Keratinocyte (primary cell): ENCODE measurements at regions not wholly inside any gene's neighbourhood (a gene's known extent, or its start where the extent isn't known, plus 50 kb on each side); places are given as distances from the start of the nearest gene placed in this dataset.

Experiments used
- DNase-seq: peaks from one replicate; pipeline ENCODE4 v3.0.0-alpha.2; 2011; ENCODE audit warnings: low read depth, missing footprints, low spot score
- FAIRE-seq: peaks from 2 replicates; lab custom pipeline; 2011; peaks lifted over from hg19 to GRCh38; lab: Jason Lieb, UNC
- H2AFZ ChIP-seq: 2 replicates; pipeline ENCODE4 v1.6.0; 2012; ENCODE audit warnings: low read length, control low read depth, inconsistent platforms; ENCODE audit not compliant: control insufficient read depth
- H3K27ac ChIP-seq: 2 replicates; pipeline ENCODE4 v1.5.1; 2011; ENCODE audit warnings: low read length; ENCODE audit not compliant: control insufficient read depth, insufficient read depth
- H3K27me3 ChIP-seq: 3 replicates; pipeline ENCODE4 v1.6.0; 2011; ENCODE audit warnings: low read length; ENCODE audit not compliant: control insufficient read depth, insufficient read depth; ENCODE audit errors: extremely low read depth
- H3K36me3 ChIP-seq, 2 experiments: 2 replicates in 1 of 2; 3 replicates in 1 of 2; pipeline ENCODE4 v1.5.1; 2011; ENCODE audit warnings: low read length in 2 of 2, mild to moderate bottlenecking in 1 of 2; ENCODE audit not compliant: control insufficient read depth in 2 of 2, insufficient read depth in 2 of 2; ENCODE audit errors: extremely low read depth in 1 of 2
- H3K4me1 ChIP-seq: 3 replicates; pipeline ENCODE4 v1.5.1; 2011; ENCODE audit warnings: low read length; ENCODE audit not compliant: control insufficient read depth, insufficient read depth; ENCODE audit errors: extremely low read depth
- H3K4me2 ChIP-seq: 3 replicates; pipeline ENCODE4 v1.6.0; 2011; ENCODE audit warnings: low read depth, low read length; ENCODE audit not compliant: control insufficient read depth, insufficient read depth; ENCODE audit errors: extremely low read depth
- H3K4me3 ChIP-seq, 3 experiments: fragments of 200-600 bp in 1 of 3; sonication (generic) in 1 of 3; 2 replicates in 2 of 3; 3 replicates in 1 of 3; pipeline ENCODE4 v1.5.1; 2011 to 2016; ENCODE audit warnings: low read length in 3 of 3, mild to moderate bottlenecking in 3 of 3, control low read depth in 2 of 3, inconsistent platforms in 1 of 3, low read depth in 1 of 3, mixed read lengths in 1 of 3, mixed run types in 1 of 3, moderate library complexity in 1 of 3; ENCODE audit not compliant: control insufficient read depth in 2 of 3, insufficient read depth in 2 of 3; ENCODE audit errors: extremely low read depth in 1 of 3
- H3K79me2 ChIP-seq: 2 replicates; pipeline ENCODE4 v1.6.0; 2012; ENCODE audit warnings: low read length; ENCODE audit not compliant: control insufficient read depth, insufficient read depth
- H3K9ac ChIP-seq: 3 replicates; pipeline ENCODE4 v1.6.0; 2011; ENCODE audit warnings: low read length; ENCODE audit not compliant: control insufficient read depth, insufficient read depth; ENCODE audit errors: extremely low read depth
- H3K9me1 ChIP-seq: 3 replicates; pipeline ENCODE4 v1.6.0; 2011; ENCODE audit warnings: low read length; ENCODE audit not compliant: control insufficient read depth, insufficient read depth; ENCODE audit errors: extremely low read depth
- H3K9me3 ChIP-seq: 2 replicates; pipeline ENCODE4 v1.5.1; 2012; ENCODE audit warnings: low read depth, low read length; ENCODE audit not compliant: control insufficient read depth
- H4K20me1 ChIP-seq: 3 replicates; pipeline ENCODE4 v1.6.0; 2011; ENCODE audit warnings: low read length; ENCODE audit not compliant: control insufficient read depth, insufficient read depth; ENCODE audit errors: extremely low read depth
- CTCF ChIP-seq, 3 experiments: IDR thresholded peaks in 1 of 3; conservative IDR thresholded peaks in 1 of 3; optimal IDR thresholded peaks in 1 of 3; 2 replicates in 2 of 3; 3 replicates in 1 of 3; pipeline versions ENCODE3 to v1.5.1; 2011; ENCODE audit warnings: low read length in 3 of 3, mild to moderate bottlenecking in 3 of 3, moderate library complexity in 2 of 3, control low read depth in 1 of 3, inconsistent platforms in 1 of 3; ENCODE audit not compliant: insufficient read depth in 2 of 3; ENCODE audit errors: extremely low read depth in 1 of 3
- EZH2 ChIP-seq: IDR thresholded peaks from one replicate; pipeline ENCODE4 v1.6.1; 2012; ENCODE audit warnings: inconsistent platforms, mild to moderate bottlenecking, low read length, moderate library complexity
- dilution Hi-C: fragments of 300-500 bp; cut with MboI; formaldehyde crosslinking; loops from one replicate; pipeline ENCODE4 v1.7.0; 2020; ENCODE audit warnings: low sequenced_read_pairs; ENCODE audit not compliant: extremely low pct_ligation_motif_present

- FAIRE-seq, result no peak
- dilution Hi-C loops, result no loop called here
- TF ChIP-seq EZH2, result no peak
- no peak for TF ChIP-seq CTCF (optimal IDR thresholded peaks at IDR 0.05 in 1 of 3, IDR thresholded peaks at IDR 0.05 in 1 of 3, conservative IDR thresholded peaks at IDR 0.05 in 1 of 3; ENCODE audit: extremely low read depth in 1 of 3, insufficient read depth in 2 of 3, low read length in 3 of 3)
Measured at GRCh38 chr15:45892182-45892581, 257.4 kb downstream of the SQOR start.

GRCh38 chr15:45903283-45903682 is 268.5 kb downstream of the SQOR start:
- no peaks in the 10 kb centered on the region for H3K27me3 ChIP-seq
- no peak overlapping the region for H3K4me2 ChIP-seq
- no peak for FAIRE-seq
- no peak overlapping the region for H2AFZ ChIP-seq
- no peaks in the 10 kb centered on the region for H3K9me1 ChIP-seq
- no peaks in the 10 kb centered on the region for H4K20me1 ChIP-seq
- TF ChIP-seq EZH2 (no peak), CTCF (optimal IDR thresholded peaks at IDR 0.05 in 1 of 3, IDR thresholded peaks at IDR 0.05 in 1 of 3, conservative IDR thresholded peaks at IDR 0.05 in 1 of 3; ENCODE audit: extremely low read depth in 1 of 3, insufficient read depth in 2 of 3, low read length in 3 of 3) (no peak)
- dilution Hi-C loops, result no loop called here
- no peak overlapping the region for H3K9ac ChIP-seq
- H3K9me3 ChIP-seq, result no peaks in the 10 kb centered on the region
- H3K4me1 ChIP-seq, result no peaks in the 10 kb centered on the region
- no peaks in the 10 kb centered on the region for H3K36me3 ChIP-seq
- no peak for DNase-seq
- H3K4me3 ChIP-seq, result no peak overlapping the region
- no peak overlapping the region for H3K27ac ChIP-seq
- H3K79me2 ChIP-seq, result no peaks in the 10 kb centered on the region

More at GRCh38 chr15:45892182-45892581, 257.4 kb downstream of the SQOR start:
- Histone ChIP-seq H3K27ac (no peak overlapping the region), H3K9ac (no peak overlapping the region), H3K4me1 (no peaks in the 10 kb centered on the region), H3K4me3 (no peak overlapping the region), H3K9me3 (no peaks in the 10 kb centered on the region), H3K27me3 (no peaks in the 10 kb centered on the region), H2AFZ (no peak overlapping the region), H4K20me1 (no peaks in the 10 kb centered on the region), H3K4me2 (no peak overlapping the region), H3K9me1 (no peaks in the 10 kb centered on the region), H3K36me3 (no peaks in the 10 kb centered on the region), H3K79me2 (no peaks in the 10 kb centered on the region)
- DNase-seq, result no peak
